ENCODE measurements at regions not wholly inside any gene's neighbourhood (a gene's known extent, or its start where the extent isn't known, plus 50 kb on each side); places are given as distances from the start of the nearest gene placed in this dataset.

GRCh38 chr1:222171005-222171404 lies 376.9 kb downstream of the HHIPL2 start:
- DNase-seq (ENCODE audit: low spot score), result peak; percentile 25

GRCh38 chr1:222168621-222169020 lies 379.3 kb downstream of the HHIPL2 start:
- no peak for DNase-seq (ENCODE audit: low spot score)

- no peak for DNase-seq (ENCODE audit: low spot score)
Measured at GRCh38 chr1:222167896-222168295, 380.0 kb downstream of the HHIPL2 start.

GRCh38 chr1:222167111-222167510 lies 380.8 kb downstream of the HHIPL2 start:
- DNase-seq (ENCODE audit: low spot score), result peak; percentile 73

DNA sequence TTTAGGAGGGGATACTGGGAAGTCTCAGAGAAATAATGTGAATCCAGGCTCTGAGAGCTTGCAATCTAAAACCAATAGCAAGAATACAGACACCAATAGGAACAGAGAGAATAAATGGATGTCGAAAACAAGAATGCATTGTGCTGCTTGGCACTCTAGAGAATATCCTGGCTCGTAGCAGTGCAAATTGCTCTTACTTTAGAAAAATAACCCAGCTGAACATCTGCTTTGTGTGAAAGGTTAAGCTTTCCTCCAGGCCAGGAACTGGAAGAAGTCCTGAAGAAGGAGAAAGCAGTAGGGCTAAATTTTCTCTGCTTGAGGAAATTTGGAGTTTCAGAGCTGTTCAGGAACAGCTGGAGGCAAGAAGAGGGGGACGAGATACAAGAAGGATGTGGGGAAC lies 382.3 kb downstream of the HHIPL2 start:
- DNase-seq (ENCODE audit: low spot score), result no peak

GRCh38 chr1:222163895-222164294 lies 384.0 kb downstream of the HHIPL2 start:
- no peak for DNase-seq (ENCODE audit: low spot score)

DNA sequence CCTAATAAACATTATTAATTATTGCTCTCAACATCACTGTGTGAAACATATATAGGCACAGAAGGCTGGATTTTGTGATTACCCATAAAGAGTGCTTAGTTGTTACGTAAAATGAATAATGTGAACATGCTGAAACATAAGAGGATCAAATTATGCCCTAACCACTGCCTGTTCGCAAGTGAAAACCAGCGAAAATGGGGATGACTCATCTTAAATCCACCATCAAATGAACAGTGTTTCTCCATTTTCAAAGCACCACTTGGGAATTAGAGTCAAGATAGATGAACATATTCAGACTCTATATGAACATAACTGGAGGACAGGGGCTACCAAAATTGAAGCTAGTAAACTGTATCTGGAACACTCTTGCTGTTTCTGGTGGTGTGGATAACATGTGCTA lies 386.2 kb downstream of the HHIPL2 start:
- DNase-seq (ENCODE audit: low spot score), result no peak

- no peak for DNase-seq (ENCODE audit: low spot score)
Measured at GRCh38 chr1:222157612-222158011, 390.3 kb downstream of the HHIPL2 start.

GRCh38 chr1:222140206-222140605 lies 398.3 kb upstream of the DUSP10 start:
- DNase-seq (ENCODE audit: low spot score), result no peak

DNA sequence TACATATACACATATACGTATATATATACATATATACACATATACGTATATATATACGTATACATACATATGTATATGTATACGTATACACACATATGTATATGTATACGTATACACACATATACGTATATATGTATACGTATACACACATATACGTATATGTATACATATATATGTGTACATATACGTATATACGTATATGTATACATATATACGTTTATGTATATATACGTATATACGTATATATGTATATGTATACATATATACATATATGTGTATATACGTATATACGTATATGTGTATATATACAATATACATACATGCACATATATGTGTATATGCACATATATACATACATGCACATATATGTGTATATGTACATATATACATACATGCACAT lies 396.2 kb upstream of the DUSP10 start:
- no peak for DNase-seq (ENCODE audit: low spot score)

GRCh38 chr1:222136869-222137268 lies 395.0 kb upstream of the DUSP10 start:
- no peak for DNase-seq (ENCODE audit: low spot score)

DNA sequence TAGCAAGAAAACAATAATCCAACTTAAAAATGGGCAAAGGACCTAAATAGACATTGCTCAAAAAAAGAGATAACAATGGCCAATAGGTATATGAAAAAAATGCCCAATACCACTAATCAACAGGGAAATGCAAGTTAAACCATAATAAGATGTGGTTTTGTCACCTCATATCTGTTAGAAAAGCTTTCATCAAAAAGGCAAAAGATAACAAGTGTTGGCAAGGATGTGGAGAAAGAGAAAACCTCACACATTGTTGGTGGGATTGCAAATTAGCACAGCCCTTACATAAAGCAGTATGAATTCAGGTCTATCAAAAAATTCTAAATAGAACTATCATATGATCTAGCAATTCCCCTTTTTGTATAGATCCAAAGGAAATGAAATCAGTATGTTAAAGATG lies 387.2 kb upstream of the DUSP10 start:
- no peak for DNase-seq (ENCODE audit: low spot score)

DNA sequence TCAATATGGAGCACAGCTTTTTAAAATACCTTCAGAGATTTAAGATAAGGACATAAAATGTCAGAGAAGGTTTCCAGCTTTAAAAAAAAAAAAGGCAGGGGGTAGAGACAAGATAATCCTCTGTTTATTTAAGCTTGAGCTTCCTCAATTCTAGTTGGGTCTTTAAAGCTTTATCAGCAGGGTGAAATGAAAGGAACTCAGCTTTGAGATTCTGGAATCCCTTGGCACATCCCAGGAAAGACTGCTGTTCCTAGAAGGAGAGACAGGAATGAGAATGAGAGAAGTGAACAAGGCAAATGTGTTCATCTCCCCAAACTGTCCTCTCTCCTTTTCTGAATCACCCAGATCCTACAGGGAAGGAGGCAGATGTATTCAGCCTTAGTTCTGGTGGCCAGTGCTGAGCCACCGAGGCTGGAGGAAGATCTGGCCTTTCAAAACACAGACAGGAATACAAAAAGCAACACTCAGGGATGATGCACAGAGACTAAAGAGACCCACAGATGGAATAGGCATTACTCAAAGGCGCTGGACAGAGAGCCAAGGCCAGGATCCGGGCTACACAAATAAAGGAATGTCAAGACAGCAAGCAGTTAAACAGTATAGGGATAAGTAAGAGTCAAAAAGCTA lies 385.8 kb upstream of the DUSP10 start:
- no peak for DNase-seq (ENCODE audit: low spot score)

- no peak for DNase-seq (ENCODE audit: low spot score)
Measured at GRCh38 chr1:222127096-222127495, 385.2 kb upstream of the DUSP10 start.

GRCh38 chr1:222126052-222126451 lies 384.2 kb upstream of the DUSP10 start:
- DNase-seq (ENCODE audit: low spot score), result no peak

- no peak for DNase-seq (ENCODE audit: low spot score)
Measured at GRCh38 chr1:222124602-222125001, 382.7 kb upstream of the DUSP10 start.

DNA sequence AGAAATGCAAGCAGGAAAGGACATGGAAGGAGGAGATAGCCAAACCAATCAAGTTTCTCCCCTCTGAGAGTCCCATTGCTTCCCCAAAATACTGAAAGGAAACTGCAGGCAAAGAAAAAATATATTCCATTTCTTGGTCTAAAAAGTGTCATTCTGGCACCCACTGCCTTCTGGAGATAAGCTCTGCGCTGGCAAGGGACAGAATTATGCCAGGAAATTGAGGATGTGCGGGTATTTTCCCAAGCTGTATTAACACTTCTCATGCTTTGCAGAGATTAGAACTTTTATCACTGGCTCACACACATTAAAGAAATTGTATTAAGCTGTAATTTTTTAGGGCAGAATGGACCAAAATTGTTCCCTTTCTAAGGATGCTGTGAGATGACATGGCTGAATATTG lies 381.2 kb upstream of the DUSP10 start:
- no peak for DNase-seq (ENCODE audit: low spot score)

DNA sequence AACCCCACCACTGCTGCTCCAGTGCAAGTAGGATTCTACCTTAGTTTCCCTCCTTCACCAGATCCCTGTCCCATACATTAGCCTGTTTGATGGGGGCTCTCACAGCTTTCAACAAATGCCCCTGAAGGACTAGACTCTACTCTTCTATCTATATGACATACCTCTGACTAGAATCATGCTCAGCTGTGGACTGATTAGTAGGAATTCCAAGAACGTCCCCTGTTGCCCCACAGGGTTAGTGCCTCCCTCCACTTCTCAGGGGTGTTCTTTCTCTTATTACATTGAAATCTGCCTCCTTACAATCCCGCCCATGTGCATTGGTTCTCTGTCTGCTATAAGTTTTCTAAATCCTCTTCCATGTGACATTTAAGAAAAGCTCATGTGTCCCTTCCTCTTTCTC lies 375.9 kb upstream of the DUSP10 start:
- DNase-seq (ENCODE audit: low spot score), result no peak

- no peak for DNase-seq (ENCODE audit: low spot score)
Measured at GRCh38 chr1:222114536-222115156, 372.8 kb upstream of the DUSP10 start.

DNA sequence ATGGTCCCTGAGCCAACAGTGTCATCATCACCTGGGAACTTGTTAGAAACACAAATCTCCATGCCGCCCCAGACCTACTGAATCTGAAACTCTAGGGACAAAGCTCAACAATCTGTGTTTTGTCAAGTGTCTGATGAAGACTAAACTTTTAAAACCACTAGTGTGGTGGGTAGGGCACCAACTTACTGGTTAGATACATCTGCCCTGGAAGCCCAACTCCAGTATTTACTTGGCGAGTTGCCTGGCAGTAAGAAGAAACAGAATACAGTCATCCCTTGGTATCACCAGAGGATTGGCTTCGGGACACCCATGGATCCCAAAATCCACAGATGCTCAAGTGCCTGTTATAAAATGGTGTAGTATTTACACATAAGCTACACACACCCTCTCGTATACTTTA lies 367.9 kb upstream of the DUSP10 start:
- DNase-seq (ENCODE audit: low spot score), result no peak

DNA sequence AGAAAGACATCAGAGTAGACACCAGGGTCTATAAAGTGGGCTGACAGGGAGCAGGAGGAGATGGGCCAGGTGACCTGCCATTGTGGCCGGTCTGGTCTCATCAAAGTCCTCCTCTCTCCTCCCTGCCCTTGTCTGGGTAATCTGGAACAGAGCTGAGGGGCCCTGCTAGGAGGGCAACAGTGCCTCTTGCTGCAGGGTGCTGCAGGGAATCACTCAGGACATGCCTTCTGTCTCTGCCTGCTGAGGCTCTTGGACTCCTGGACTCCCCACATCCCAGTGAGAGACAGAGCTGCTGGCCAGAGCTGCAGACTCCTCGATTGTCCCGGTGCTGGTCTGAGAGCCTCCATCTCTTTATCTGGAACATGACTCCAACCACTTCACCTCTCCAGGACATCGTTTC lies 366.1 kb upstream of the DUSP10 start:
- no peak for DNase-seq (ENCODE audit: low spot score)

GRCh38 chr1:222107267-222107666 lies 365.4 kb upstream of the DUSP10 start:
- no peak for DNase-seq (ENCODE audit: low spot score)

GRCh38 chr1:222106377-222106776 lies 364.5 kb upstream of the DUSP10 start:
- no peak for DNase-seq (ENCODE audit: low spot score)

DNA sequence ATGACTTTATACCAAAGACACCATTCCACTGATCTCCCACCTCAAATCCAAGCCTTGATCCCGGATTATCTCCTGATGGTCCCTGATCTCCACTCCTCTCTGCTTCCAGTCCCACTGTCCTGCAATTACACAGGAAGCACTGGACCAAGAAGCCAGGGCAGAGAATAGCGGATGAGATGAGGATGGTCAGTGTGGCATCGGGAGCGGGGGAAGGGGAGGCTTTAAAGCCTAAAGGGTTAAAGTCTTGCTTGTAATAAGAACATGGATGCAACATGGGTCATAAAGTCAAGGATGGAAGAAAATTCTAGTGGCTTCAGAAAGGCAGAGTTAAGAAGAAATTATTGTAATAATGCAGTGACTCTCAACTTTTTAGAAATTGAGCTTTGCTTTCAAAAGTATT lies 364.0 kb upstream of the DUSP10 start:
- no peak for DNase-seq (ENCODE audit: low spot score)
